KMS-11 (cell line): ENCODE measurements at regions not wholly inside any gene's neighbourhood (a gene's known extent, or its start where the extent isn't known, plus 50 kb on each side); places are given as distances from the start of the nearest gene placed in this dataset.

Source experiments
- H2AFZ ChIP-seq: fragments of 200-600 bp; sonication (generic); 2 replicates; pipeline ENCODE4 v1.6.1; 2016; ENCODE audit warnings: antibody characterized with exemption, mixed run types, low read depth
- H3K27ac ChIP-seq: fragments of 200-600 bp; sonication (generic); 2 replicates; pipeline ENCODE4 v1.6.1; 2016; ENCODE audit warnings: mild to moderate bottlenecking, mixed run types
- H3K27me3 ChIP-seq: fragments of 200-600 bp; sonication (generic); 2 replicates; pipeline ENCODE4 v1.6.1; 2017; ENCODE audit warnings: mild to moderate bottlenecking, low read depth, mixed run types, moderate library complexity; ENCODE audit not compliant: insufficient read depth
- H3K36me3 ChIP-seq: fragments of 200-600 bp; sonication (generic); 2 replicates; pipeline ENCODE4 v1.6.1; 2017; ENCODE audit warnings: mild to moderate bottlenecking, mixed run types; ENCODE audit not compliant: insufficient read depth
- H3K4me1 ChIP-seq: fragments of 200-600 bp; sonication (generic); 2 replicates; pipeline ENCODE4 v1.6.1; 2016; ENCODE audit warnings: mild to moderate bottlenecking, low read depth, mixed run types; ENCODE audit not compliant: poor library complexity, severe bottlenecking
- H3K4me2 ChIP-seq: fragments of 200-600 bp; sonication (generic); 2 replicates; pipeline ENCODE4 v1.7.0; 2016; ENCODE audit warnings: mild to moderate bottlenecking, mixed run types
- H3K4me3 ChIP-seq: fragments of 200-600 bp; sonication (generic); IDR thresholded peaks from 2 replicates; pipeline ENCODE4 v1.6.1; 2017; ENCODE audit warnings: low read depth, low read length, mixed read lengths; ENCODE audit not compliant: insufficient read depth
- H3K79me2 ChIP-seq: fragments of 200-600 bp; sonication (generic); 2 replicates; pipeline ENCODE4 v1.6.1; 2016; ENCODE audit warnings: low read depth, mixed run types; ENCODE audit not compliant: insufficient read depth
- H3K9ac ChIP-seq: fragments of 200-600 bp; sonication (generic); 2 replicates; pipeline ENCODE4 v1.6.1; 2016; ENCODE audit warnings: mild to moderate bottlenecking, mixed run types
- H4K20me1 ChIP-seq: fragments of 200-600 bp; sonication (generic); 2 replicates; pipeline ENCODE4 v1.6.1; 2016; ENCODE audit warnings: mild to moderate bottlenecking, mixed run types; ENCODE audit not compliant: insufficient read depth
- CTCF ChIP-seq: fragments of 200-600 bp; sonication (generic); conservative IDR thresholded peaks from 2 replicates; pipeline ENCODE4 v1.6.1; 2017; ENCODE audit warnings: low read depth, mild to moderate bottlenecking, antibody characterized with exemption, low read length, moderate library complexity, mixed read lengths

- H3K79me2 ChIP-seq = no peaks in the 10 kb centered on the region
- no peak overlapping the region for H3K4me2 ChIP-seq
- no peaks in the 10 kb centered on the region for H3K36me3 ChIP-seq
- H3K4me3 ChIP-seq = no peak overlapping the region
- no peaks in the 10 kb centered on the region for H3K27me3 ChIP-seq
- H4K20me1 ChIP-seq = no peaks in the 10 kb centered on the region
- TF ChIP-seq CTCF = no peak
- H2AFZ ChIP-seq = no peak overlapping the region
- H3K4me1 ChIP-seq = no peaks in the 10 kb centered on the region
- no peak overlapping the region for H3K9ac ChIP-seq
- no peak overlapping the region for H3K27ac ChIP-seq
Observed at GRCh38 chr13:97107815-97108529, 113.7 kb upstream of the OXGR1 start.

GRCh38 chr13:97108530-97108900, 113.6 kb upstream of the MBNL2 start:
- Histone ChIP-seq H3K4me3 (no peak overlapping the region), H3K79me2 (no peaks in the 10 kb centered on the region), H3K4me2 (no peak overlapping the region), H3K9ac (no peak overlapping the region), H3K4me1 (no peaks in the 10 kb centered on the region), H3K27me3 (no peaks in the 10 kb centered on the region), H4K20me1 (no peaks in the 10 kb centered on the region), H3K27ac (no peak overlapping the region), H2AFZ (no peak overlapping the region), H3K36me3 (no peaks in the 10 kb centered on the region)
- no peak for TF ChIP-seq CTCF

GRCh38 chr13:97109256-97109655, 112.9 kb upstream of the MBNL2 start:
- Histone ChIP-seq H3K27me3 (no peaks in the 10 kb centered on the region), H2AFZ (no peak overlapping the region), H3K79me2 (no peaks in the 10 kb centered on the region), H3K27ac (no peak overlapping the region), H3K4me1 (no peaks in the 10 kb centered on the region), H3K4me2 (no peak overlapping the region), H3K4me3 (no peak overlapping the region), H3K9ac (no peak overlapping the region), H4K20me1 (no peaks in the 10 kb centered on the region), H3K36me3 (no peaks in the 10 kb centered on the region)
- no peak for TF ChIP-seq CTCF

- Histone ChIP-seq H4K20me1 (no peaks in the 10 kb centered on the region), H3K4me1 (no peaks in the 10 kb centered on the region), H3K4me3 (no peak overlapping the region), H3K27ac (no peak overlapping the region), H3K36me3 (no peaks in the 10 kb centered on the region), H3K27me3 (no peaks in the 10 kb centered on the region), H2AFZ (no peak overlapping the region), H3K4me2 (no peak overlapping the region), H3K9ac (no peak overlapping the region), H3K79me2 (no peaks in the 10 kb centered on the region)
- peak; percentile 32; the same call in 1 of the 2 replicates for TF ChIP-seq CTCF
Observed at GRCh38 chr13:97109841-97110492, 112.2 kb upstream of the MBNL2 start.
